Osteoblast (primary cell): ENCODE measurements at regions not wholly inside any gene's neighbourhood (a gene's known extent, or its start where the extent isn't known, plus 50 kb on each side); places are given as distances from the start of the nearest gene placed in this dataset.

Source experiments
- DNase-seq: peaks from one replicate; pipeline ENCODE4 v3.0.0; 2011; ENCODE audit warnings: low spot score, mixed read lengths; ENCODE audit not compliant: insufficient read length; ENCODE audit errors: missing footprints
- H2AFZ ChIP-seq: 2 replicates; pipeline ENCODE4 v1.6.0; 2011; ENCODE audit warnings: mild to moderate bottlenecking, low read length
- H3K27ac ChIP-seq: 2 replicates; pipeline ENCODE4 v1.5.1; 2011; ENCODE audit warnings: mild to moderate bottlenecking, low read depth, low read length, moderate library complexity
- H3K27me3 ChIP-seq: 2 replicates; pipeline ENCODE4 v1.6.0; 2012; ENCODE audit warnings: mild to moderate bottlenecking, control low read depth, inconsistent platforms, low read length, moderate library complexity; ENCODE audit not compliant: insufficient read depth
- H3K36me3 ChIP-seq: 2 replicates; pipeline ENCODE4 v1.5.1; 2011; ENCODE audit warnings: mild to moderate bottlenecking, low read length, control low read depth, moderate library complexity; ENCODE audit not compliant: insufficient read depth
- H3K4me1 ChIP-seq: 2 replicates; pipeline ENCODE4 v1.5.1; 2011; ENCODE audit warnings: mild to moderate bottlenecking, low read length, control low read depth, moderate library complexity; ENCODE audit not compliant: insufficient read depth
- H3K4me2 ChIP-seq: 2 replicates; pipeline ENCODE4 v1.6.0; 2011; ENCODE audit warnings: mild to moderate bottlenecking, low read length; ENCODE audit not compliant: insufficient read depth
- H3K4me3 ChIP-seq: fragments of 200-600 bp; sonication (generic); 3 replicates; pipeline ENCODE4 v1.5.1; 2012; ENCODE audit warnings: mild to moderate bottlenecking, low read length, inconsistent platforms; ENCODE audit not compliant: insufficient read depth
- H3K79me2 ChIP-seq: 2 replicates; pipeline ENCODE4 v1.6.0; 2012; ENCODE audit warnings: mild to moderate bottlenecking, low read length, control low read depth, inconsistent platforms; ENCODE audit not compliant: insufficient read depth
- H3K9me3 ChIP-seq: 2 replicates; pipeline ENCODE4 v1.5.1; 2011; ENCODE audit warnings: low read depth, low read length, control low read depth
- H4K20me1 ChIP-seq: 2 replicates; pipeline ENCODE4 v1.6.0; 2012; ENCODE audit warnings: mild to moderate bottlenecking, low read length, control low read depth; ENCODE audit not compliant: insufficient read depth
- TF ChIP-seq, protein P1 (sequence below): IDR thresholded peaks from 2 replicates; pipeline ENCODE4 v1.5.1; 2011; ENCODE audit warnings: mild to moderate bottlenecking, low read depth, low read length, moderate library complexity; ENCODE audit errors: extremely low read depth

DNA sequence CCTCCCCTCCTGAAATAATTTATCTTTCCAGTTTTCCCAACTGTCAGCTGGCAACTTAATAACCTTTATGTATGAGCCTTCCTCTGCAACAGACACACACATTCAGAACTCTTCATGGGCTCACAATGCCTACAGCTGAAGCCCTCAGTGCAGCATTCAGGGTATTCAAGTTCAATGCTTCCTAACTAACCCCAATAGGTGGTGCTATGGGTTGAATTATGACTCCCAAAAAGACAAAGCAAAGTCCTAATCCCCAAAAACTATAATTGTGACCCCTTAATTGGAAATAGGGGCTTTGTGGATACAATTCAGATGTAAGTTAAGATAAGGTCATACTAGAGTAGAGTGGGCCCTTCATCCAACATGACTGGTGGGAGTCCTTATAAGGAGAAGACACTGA lies 202.2 kb downstream of the SUCLA2 start:
- no peak for DNase-seq
- TF ChIP-seq, protein P1, sequence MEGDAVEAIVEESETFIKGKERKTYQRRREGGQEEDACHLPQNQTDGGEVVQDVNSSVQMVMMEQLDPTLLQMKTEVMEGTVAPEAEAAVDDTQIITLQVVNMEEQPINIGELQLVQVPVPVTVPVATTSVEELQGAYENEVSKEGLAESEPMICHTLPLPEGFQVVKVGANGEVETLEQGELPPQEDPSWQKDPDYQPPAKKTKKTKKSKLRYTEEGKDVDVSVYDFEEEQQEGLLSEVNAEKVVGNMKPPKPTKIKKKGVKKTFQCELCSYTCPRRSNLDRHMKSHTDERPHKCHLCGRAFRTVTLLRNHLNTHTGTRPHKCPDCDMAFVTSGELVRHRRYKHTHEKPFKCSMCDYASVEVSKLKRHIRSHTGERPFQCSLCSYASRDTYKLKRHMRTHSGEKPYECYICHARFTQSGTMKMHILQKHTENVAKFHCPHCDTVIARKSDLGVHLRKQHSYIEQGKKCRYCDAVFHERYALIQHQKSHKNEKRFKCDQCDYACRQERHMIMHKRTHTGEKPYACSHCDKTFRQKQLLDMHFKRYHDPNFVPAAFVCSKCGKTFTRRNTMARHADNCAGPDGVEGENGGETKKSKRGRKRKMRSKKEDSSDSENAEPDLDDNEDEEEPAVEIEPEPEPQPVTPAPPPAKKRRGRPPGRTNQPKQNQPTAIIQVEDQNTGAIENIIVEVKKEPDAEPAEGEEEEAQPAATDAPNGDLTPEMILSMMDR = peak; percentile 44
- H3K27ac ChIP-seq = no peak overlapping the region

DNA sequence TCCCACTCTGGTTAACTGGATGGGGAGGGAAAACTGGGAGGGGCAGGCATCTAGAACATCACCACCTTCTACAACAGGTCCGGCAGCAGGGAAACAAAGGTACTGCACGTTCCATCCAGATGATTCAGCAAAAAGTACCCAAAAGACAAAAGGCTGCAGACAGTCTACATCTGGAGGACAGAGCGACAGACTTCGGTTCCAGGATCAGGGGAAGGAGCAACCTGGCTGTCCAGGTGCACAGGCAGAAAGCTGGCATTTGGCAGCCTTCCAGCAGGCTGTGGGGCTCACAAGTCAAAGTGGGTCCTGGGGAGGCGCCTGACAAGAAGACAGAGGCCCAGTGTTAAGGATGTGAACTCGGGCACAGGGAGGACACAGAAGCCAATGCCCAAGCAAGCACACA lies 202.9 kb downstream of the SUCLA2 start:
- Histone ChIP-seq H3K27ac (no peak overlapping the region), H3K4me3 (no peak overlapping the region), H4K20me1 (no peaks in the 10 kb centered on the region), H3K36me3 (no peaks in the 10 kb centered on the region), H2AFZ (no peak overlapping the region), H3K9me3 (no peaks in the 10 kb centered on the region), H3K79me2 (no peaks in the 10 kb centered on the region), H3K4me2 (no peak overlapping the region), H3K4me1 (no peaks in the 10 kb centered on the region), H3K27me3 (no peaks in the 10 kb centered on the region)
- TF ChIP-seq, protein P1 = no peak
- DNase-seq = peak; percentile 17

More for the DNA sequence above, 202.2 kb downstream of the SUCLA2 start:
- H3K4me3 ChIP-seq = no peak overlapping the region
- H3K4me1 ChIP-seq = no peaks in the 10 kb centered on the region
- no peaks in the 10 kb centered on the region for H3K36me3 ChIP-seq
- no peak overlapping the region for H3K4me2 ChIP-seq
- no peaks in the 10 kb centered on the region for H3K9me3 ChIP-seq
- H2AFZ ChIP-seq = no peak overlapping the region
- no peaks in the 10 kb centered on the region for H3K79me2 ChIP-seq
- H3K27me3 ChIP-seq = no peaks in the 10 kb centered on the region
- H4K20me1 ChIP-seq = no peaks in the 10 kb centered on the region

DNA sequence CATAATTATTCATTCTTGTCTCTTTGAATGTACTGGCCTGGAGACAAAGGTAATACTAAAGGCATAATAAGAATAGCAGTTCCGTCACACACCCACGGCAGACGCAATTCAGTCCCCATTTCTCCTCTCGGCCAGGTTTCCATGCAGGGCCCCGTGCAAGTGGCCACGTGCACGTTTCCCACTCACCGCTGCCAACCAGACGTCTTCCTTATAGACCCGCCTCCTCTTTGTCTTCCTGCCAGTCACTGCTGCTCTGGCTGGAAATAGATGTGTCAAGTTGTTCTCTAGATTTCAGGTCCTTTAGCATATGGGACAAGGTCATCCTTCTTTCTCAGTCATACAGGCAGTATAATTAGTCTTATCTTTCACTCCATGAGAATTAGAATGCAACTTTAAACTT lies 204.3 kb downstream of the SUCLA2 start:
- H3K4me1 ChIP-seq = no peaks in the 10 kb centered on the region
- H3K27ac ChIP-seq = no peak overlapping the region
- no peak overlapping the region for H3K4me3 ChIP-seq
- H2AFZ ChIP-seq = no peak overlapping the region
- H3K36me3 ChIP-seq = no peaks in the 10 kb centered on the region
- H4K20me1 ChIP-seq = no peaks in the 10 kb centered on the region
- no peaks in the 10 kb centered on the region for H3K79me2 ChIP-seq
- DNase-seq = no peak
- H3K27me3 ChIP-seq = no peaks in the 10 kb centered on the region
- TF ChIP-seq, protein P1 = no peak
- no peaks in the 10 kb centered on the region for H3K9me3 ChIP-seq
- no peak overlapping the region for H3K4me2 ChIP-seq

DNA sequence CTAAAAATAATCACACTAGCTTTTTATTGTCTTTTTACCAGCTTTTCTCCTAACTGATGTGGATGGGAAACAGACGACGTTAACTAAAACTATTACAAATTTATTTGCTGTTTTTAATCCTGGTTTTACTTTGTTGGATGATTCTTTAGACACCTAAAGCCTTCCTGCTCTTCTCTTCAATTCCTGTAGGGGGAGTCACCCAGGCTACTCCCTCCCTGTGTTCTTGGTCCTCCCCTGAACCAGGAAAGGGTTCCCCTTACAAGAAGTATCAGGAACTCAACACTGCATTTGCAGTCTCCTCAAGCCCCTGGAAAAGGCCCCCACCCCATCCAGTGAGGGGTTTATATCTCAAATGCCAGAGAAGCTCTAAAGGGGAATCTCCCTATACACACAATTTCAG lies 206.1 kb downstream of the SUCLA2 start:
- H3K79me2 ChIP-seq = no peaks in the 10 kb centered on the region
- no peaks in the 10 kb centered on the region for H3K27me3 ChIP-seq
- H3K4me2 ChIP-seq = no peak overlapping the region
- no peaks in the 10 kb centered on the region for H3K9me3 ChIP-seq
- TF ChIP-seq, protein P1 = peak; percentile 62
- H3K4me1 ChIP-seq = no peaks in the 10 kb centered on the region
- no peak overlapping the region for H2AFZ ChIP-seq
- no peak overlapping the region for H3K27ac ChIP-seq
- H3K4me3 ChIP-seq = no peak overlapping the region
- H4K20me1 ChIP-seq = no peaks in the 10 kb centered on the region
- H3K36me3 ChIP-seq = no peaks in the 10 kb centered on the region
- DNase-seq = no peak
